HG03571 (cell line): ENCODE measurements at regions not wholly inside any gene's neighbourhood (a gene's known extent, or its start where the extent isn't known, plus 50 kb on each side); places are given as distances from the start of the nearest gene placed in this dataset.

Experiments
- ATAC-seq: cut with Tn5 transposase; IDR thresholded peaks from one replicate; pipeline ENCODE4 v1.9.1; 2021; ENCODE audit not compliant: unreplicated experiment

- ATAC-seq: no peak
Observed at GRCh38 chr7:124515106-124515830, 250.3 kb downstream of the GPR37 start.

- ATAC-seq: no peak
Observed at GRCh38 chr7:124514471-124514870, 251.1 kb downstream of the GPR37 start.

GRCh38 chr7:124497176-124497575, 268.4 kb downstream of the GPR37 start:
- ATAC-seq: no peak

- no peak for ATAC-seq
Observed at GRCh38 chr7:124489925-124490324, 275.7 kb downstream of the GPR37 start.

GRCh38 chr7:124489082-124489819, 276.3 kb downstream of the GPR37 start:
- ATAC-seq: no peak

- ATAC-seq: no peak
Observed at GRCh38 chr7:124482229-124482628, 283.4 kb downstream of the GPR37 start.

- ATAC-seq: no peak
Observed at GRCh38 chr7:124480821-124481290, 284.7 kb downstream of the GPR37 start.

GRCh38 chr7:124480036-124480820, 285.4 kb downstream of the GPR37 start:
- no peak for ATAC-seq

- no peak for ATAC-seq
Observed at GRCh38 chr7:124462249-124462648, 303.3 kb downstream of the GPR37 start.

GRCh38 chr7:124460555-124460954, 305.0 kb downstream of the GPR37 start:
- ATAC-seq: no peak

- ATAC-seq: no peak
Observed at GRCh38 chr7:124460056-124460450, 305.5 kb downstream of the GPR37 start.

- ATAC-seq: no peak
Observed at GRCh38 chr7:124459101-124460055, 306.2 kb downstream of the GPR37 start.

- ATAC-seq: no peak
Observed at GRCh38 chr7:124457841-124458240, 307.8 kb downstream of the GPR37 start.

GRCh38 chr7:124456286-124456685, 309.3 kb downstream of the GPR37 start:
- no peak for ATAC-seq

- no peak for ATAC-seq
Observed at GRCh38 chr7:124452186-124452585, 313.4 kb downstream of the GPR37 start.

GRCh38 chr7:124449896-124450295, 315.7 kb downstream of the GPR37 start:
- ATAC-seq: no peak

- no peak for ATAC-seq
Observed at GRCh38 chr7:124444696-124445480, 320.7 kb downstream of the GPR37 start.

- no peak for ATAC-seq
Observed at GRCh38 chr7:124443762-124444161, 321.8 kb downstream of the GPR37 start.

GRCh38 chr7:124440081-124440480, 325.5 kb downstream of the GPR37 start:
- ATAC-seq: no peak
